Hepatic stellate cell (primary cell): ENCODE measurements at regions not wholly inside any gene's neighbourhood (a gene's known extent, or its start where the extent isn't known, plus 50 kb on each side); places are given as distances from the start of the nearest gene placed in this dataset.
"Not testable (repeated sequence)": the region's sequence is repeated elsewhere in the genome, so short reads cannot be mapped to it uniquely, and the experiment has no call there.

ENCODE experiments used
- DNase-seq: peaks from one replicate; pipeline ENCODE4 v3.0.0; 2011; ENCODE audit warnings: low spot score

DNA sequence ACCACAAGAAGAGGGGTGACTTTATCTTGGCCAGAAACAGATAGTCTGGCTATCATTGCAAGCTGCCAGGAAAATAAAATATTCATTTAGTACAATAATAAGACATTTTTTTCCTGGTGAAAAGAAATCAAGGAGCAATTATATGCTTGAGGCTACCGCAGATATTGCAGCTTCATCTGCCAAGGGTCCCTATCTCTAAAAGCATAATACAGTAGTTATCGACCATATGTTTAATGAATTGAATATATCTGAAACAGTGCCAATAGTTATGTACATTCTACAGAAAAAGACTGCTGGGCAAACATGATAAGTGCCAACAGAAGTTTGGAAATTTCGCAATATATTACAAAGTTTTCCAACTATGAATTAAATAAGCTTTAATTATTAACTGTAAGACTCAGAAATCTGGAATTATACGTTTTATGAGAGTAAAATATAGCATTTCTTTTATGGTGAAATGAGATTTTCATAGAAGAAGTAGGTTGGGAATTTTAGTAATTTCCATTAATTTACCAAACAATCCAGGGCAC is 561.1 kb upstream of the ZP4 start:
- DNase-seq = no peak

- no peak for DNase-seq
Measured at GRCh38 chr1:238450976-238451375, 560.3 kb upstream of the ZP4 start.

DNA sequence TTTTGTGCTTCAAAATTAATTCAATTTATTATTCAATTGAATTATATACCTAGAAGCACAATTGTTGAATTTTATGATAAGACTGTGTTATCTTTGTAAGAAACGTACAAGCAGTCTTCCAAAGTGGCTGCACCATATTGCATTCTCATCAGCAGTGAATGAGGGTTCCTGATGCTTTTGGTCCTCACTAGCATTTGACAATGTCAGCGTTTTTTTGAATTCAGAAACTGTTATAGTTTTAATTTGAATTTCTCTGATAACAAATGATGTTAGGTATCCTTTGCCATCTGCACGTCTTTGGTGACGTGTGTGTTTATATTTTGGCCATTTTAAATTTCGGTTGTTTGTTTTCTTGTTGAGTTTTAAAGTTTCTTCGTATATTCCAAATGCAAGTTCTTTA is 553.0 kb upstream of the ZP4 start:
- no peak for DNase-seq

- no peak for DNase-seq
Measured at GRCh38 chr1:238439511-238439910, 548.8 kb upstream of the ZP4 start.

GRCh38 chr1:238438311-238439270 is 547.9 kb upstream of the ZP4 start:
- no peak for DNase-seq

- not testable (repeated sequence) for DNase-seq
Measured at GRCh38 chr1:238429703-238430102, 539.0 kb upstream of the ZP4 start.

DNA sequence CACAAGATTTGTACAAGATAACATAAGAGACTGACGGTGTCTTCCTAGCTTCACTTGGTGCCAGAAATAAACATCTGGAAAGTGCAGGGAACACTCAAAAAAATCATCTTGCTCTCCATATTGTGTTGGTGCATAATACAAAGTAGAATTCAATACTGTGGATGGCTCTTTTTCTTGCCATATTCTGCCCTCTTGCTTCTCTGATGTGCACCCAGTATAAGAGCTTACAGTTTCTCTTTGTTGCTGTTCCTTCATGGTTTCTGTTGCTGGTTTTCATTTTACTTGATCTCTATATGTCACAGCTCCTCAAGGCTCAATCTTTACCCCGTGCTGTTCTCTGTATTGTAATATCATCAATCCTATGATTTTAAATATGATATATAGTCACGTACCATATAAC is 528.5 kb upstream of the ZP4 start:
- DNase-seq = no peak

GRCh38 chr1:238409932-238410331 is 519.2 kb upstream of the ZP4 start:
- DNase-seq = no peak

- DNase-seq = no peak
Measured at GRCh38 chr1:238409191-238409850, 518.6 kb upstream of the ZP4 start.

DNA sequence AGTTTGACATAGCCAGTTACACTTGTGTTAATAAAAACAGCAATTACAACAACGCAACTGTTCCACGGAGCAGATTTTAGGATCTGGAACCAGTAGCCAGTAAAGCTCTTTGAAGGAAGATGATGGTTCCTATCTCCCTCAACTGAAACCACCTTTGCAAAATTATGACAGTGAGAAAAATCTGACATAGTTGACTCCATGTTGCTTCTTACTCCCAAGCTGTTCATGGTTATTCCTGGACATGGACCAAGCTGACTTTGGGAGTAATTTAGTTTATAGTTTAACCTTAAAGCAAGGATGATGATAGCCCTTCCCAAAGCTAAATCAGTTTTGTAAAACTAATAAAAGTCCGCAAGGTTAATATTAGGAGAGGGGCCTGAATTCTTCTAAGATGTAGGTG is 518.0 kb upstream of the ZP4 start:
- no peak for DNase-seq

- DNase-seq = no peak
Measured at GRCh38 chr1:238406098-238406860, 515.6 kb upstream of the ZP4 start.

DNA sequence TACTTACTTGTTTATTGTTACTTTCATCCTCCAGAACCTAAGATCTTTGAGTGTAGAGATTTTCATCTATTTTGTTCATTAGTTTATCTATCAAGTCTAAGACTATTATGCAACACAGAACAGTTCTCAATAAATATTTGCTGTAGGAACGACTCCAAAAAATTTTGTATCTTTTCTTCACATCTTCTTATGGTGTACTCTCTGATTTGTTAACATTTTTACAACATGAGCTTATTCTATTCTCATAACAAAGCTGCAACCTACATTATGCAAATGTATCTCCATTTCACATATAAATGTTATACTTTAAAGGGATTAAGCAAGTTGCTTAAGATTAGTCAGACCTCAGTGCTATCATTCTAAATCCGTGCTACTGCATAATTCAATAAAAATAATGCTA is 514.2 kb upstream of the ZP4 start:
- DNase-seq = no peak

GRCh38 chr1:238404481-238404880 is 513.8 kb upstream of the ZP4 start:
- no peak for DNase-seq

DNA sequence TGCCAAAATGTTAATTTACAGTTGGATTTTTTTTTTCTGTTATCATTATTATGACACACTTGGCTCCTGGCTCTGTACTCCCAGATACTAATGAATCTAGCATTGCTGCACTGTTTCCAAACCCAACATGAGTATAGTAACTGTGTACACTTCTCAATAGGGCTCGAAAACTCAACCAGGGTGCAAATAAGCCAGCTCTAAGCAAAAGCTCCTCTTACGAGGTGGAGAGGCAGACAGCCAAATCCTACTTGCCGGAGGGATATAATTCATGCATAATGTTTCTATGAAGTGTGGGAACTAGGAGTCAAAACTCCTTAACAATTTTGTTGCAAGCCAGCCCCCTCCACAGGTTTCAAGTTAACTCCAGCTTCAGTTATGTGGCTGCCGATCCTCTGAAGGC is 510.4 kb upstream of the ZP4 start:
- DNase-seq = no peak

- no peak for DNase-seq
Measured at GRCh38 chr1:238399558-238399957, 508.8 kb upstream of the ZP4 start.

GRCh38 chr1:238396140-238396539 is 505.4 kb upstream of the ZP4 start:
- no peak for DNase-seq

DNA sequence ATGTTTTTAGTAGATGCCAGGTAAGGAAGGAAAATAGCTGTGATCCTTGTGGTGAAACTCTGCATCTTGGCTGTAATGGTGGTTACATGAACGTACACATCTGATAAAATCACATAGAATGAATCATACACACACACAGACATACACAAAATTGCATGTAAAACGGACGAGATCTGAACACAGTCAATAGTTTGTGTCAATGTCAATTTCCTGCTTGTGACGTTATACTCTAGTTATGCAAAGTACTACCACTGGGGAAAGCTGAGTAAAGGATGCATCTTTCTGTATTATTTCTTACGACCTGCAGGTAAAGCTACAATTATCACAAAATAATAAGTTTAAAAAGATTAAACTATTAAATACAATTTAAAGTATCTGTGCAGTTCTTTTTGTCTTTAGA is 493.7 kb upstream of the ZP4 start:
- no peak for DNase-seq

DNA sequence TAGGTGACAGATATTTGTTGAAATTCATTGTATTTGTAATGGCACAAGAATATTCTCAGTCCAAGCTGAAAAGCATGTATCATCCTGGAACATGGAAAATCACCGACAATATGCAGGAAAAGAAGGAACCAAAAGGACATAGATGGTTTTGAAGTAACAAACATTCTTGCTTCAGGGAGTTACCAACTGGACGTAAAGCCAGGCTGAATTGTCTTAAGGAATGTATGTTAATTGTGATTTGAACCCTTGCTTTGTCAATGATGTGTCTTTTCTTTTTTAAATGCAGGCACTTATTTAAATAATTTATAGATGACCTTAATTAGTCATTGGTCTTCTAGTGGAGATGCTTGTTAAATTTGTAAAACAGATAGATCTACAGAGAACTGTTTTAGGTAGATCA is 489.4 kb upstream of the ZP4 start:
- no peak for DNase-seq

DNA sequence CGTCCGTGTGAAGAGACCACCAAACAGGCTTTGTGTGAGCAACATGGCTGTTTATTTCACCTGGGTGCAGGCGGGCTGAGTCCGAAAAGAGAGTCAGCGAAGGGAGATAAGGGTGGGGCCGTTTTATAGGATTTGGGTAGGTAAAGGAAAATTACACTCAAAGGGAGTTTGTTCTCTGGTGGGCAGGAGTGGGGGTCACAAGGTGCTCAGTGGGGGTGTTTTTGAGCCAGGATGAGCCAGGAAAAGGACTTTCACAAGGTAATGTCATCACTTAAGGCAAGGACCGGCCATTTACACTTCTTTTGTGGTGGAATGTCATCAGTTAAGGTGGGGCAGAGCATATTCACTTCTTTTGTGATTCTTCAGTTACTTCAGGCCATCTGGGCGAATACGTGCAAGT is 488.7 kb upstream of the ZP4 start:
- DNase-seq = not testable (repeated sequence)

DNA sequence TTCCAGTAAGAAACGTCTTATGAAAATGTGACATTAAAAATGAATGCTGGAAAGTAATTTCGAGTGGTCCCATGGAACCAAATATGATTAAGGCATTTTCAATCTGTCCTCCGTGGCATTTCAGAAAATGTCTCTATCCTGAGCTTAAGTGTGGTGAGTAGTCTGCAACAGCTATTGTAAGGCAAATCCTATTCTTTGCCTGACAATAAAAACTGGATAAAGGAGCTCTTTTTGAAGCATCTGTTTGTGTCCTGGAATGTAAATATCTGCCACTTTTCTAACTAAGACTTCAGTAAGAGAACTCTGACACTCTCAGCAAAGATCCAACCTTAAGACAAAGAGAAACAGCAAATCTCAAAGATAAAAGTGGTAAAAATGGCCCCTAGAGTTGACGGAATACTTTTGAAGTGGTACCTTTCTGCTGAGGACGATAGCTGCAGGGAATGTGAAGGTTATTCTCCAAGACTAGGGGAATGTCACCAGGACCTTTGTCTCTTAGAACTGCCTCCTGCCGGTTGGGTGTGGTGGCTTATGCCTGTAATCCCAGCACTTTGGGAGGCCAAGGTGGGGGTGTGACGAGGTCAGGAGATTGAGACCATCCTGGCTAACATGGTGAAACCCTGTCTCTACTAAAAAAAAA is 486.7 kb upstream of the ZP4 start:
- no peak for DNase-seq

GRCh38 chr1:238370599-238370998 is 479.9 kb upstream of the ZP4 start:
- no peak for DNase-seq
